ENCODE measurements at regions not wholly inside any gene's neighbourhood (a gene's known extent, or its start where the extent isn't known, plus 50 kb on each side); places are given as distances from the start of the nearest gene placed in this dataset.

- Histone ChIP-seq H3K4me1 (peaks cover 8% of the 10 kb centered on the region), H3K9me3 (no peaks in the 10 kb centered on the region), H3K27me3 (no peaks in the 10 kb centered on the region), H3K27ac (no peak overlapping the region), H3K4me3 (no peak overlapping the region), H3K36me3 (ENCODE audit: low read depth, missing control alignments) (no peaks in the 10 kb centered on the region)
- no peak for TF ChIP-seq CTCF (IDR thresholded peaks at IDR 0.05)
- no peak for TF ChIP-seq POLR2A (IDR thresholded peaks at IDR 0.05)
- WGBS, 2 donors = 61 to 63% methylated on average over 6 of the region's 6 CpGs
- intact Hi-C loops (cut with DNase I; ENCODE audit: low total_unique reads) = no loop called here
- peak; percentile 21 for DNase-seq
Observed at GRCh38 chr2:23008440-23008839, 376.5 kb upstream of the KLHL29 start.

GRCh38 chr2:23008951-23009350 is 376.0 kb upstream of the KLHL29 start:
- no peak for DNase-seq
- Histone ChIP-seq H3K27me3 (no peaks in the 10 kb centered on the region), H3K9me3 (no peaks in the 10 kb centered on the region), H3K4me3 (no peak overlapping the region), H3K36me3 (ENCODE audit: low read depth, missing control alignments) (no peaks in the 10 kb centered on the region), H3K27ac (no peak overlapping the region), H3K4me1 (peaks cover 8% of the 10 kb centered on the region)
- TF ChIP-seq POLR2A (IDR thresholded peaks at IDR 0.05) (no peak), CTCF (IDR thresholded peaks at IDR 0.05) (no peak)
- intact Hi-C loops (cut with DNase I; ENCODE audit: low total_unique reads) = no loop called here
- WGBS, 2 donors = 89 to 92% methylated on average over 5 to 7 of the region's 7 CpGs

- 62 to 65% methylated on average over 4 to 7 of the region's 7 CpGs for WGBS, 2 donors
- no peaks in the 10 kb centered on the region for H3K9me3 ChIP-seq
- intact Hi-C loops (cut with DNase I; ENCODE audit: low total_unique reads) = no loop called here
- H3K27me3 ChIP-seq = no peaks in the 10 kb centered on the region
- no peak for TF ChIP-seq POLR2A (IDR thresholded peaks at IDR 0.05)
- H3K4me1 ChIP-seq = peaks cover 8% of the 10 kb centered on the region
- no peaks in the 10 kb centered on the region for H3K36me3 ChIP-seq (ENCODE audit: low read depth, missing control alignments)
- H3K27ac ChIP-seq = no peak overlapping the region
- H3K4me3 ChIP-seq = no peak overlapping the region
- peak; percentile 77 for DNase-seq
Observed at GRCh38 chr2:23009545-23010149, 375.3 kb upstream of the KLHL29 start.

- intact Hi-C loops (cut with DNase I; ENCODE audit: low total_unique reads) = no loop called here
- WGBS, 2 donors = 44 to 79% methylated on average over 2 of the region's 2 CpGs
- Histone ChIP-seq H3K9me3 (no peaks in the 10 kb centered on the region), H3K27ac (no peak overlapping the region), H3K36me3 (ENCODE audit: low read depth, missing control alignments) (no peaks in the 10 kb centered on the region), H3K4me3 (no peak overlapping the region), H3K4me1 (peaks cover 8% of the 10 kb centered on the region), H3K27me3 (no peaks in the 10 kb centered on the region)
- no peak for DNase-seq
- TF ChIP-seq CTCF (IDR thresholded peaks at IDR 0.05) (no peak), POLR2A (IDR thresholded peaks at IDR 0.05) (no peak)
Observed at GRCh38 chr2:23012499-23012898, 372.5 kb upstream of the KLHL29 start.

- H3K36me3 ChIP-seq (ENCODE audit: low read depth, missing control alignments) = no peaks in the 10 kb centered on the region
- no peak for TF ChIP-seq CTCF (IDR thresholded peaks at IDR 0.05)
- no peak for TF ChIP-seq POLR2A (IDR thresholded peaks at IDR 0.05)
- intact Hi-C loops (cut with DNase I; ENCODE audit: low total_unique reads) = no loop called here
- H3K27ac ChIP-seq = no peak overlapping the region
- H3K9me3 ChIP-seq = no peaks in the 10 kb centered on the region
- no peaks in the 10 kb centered on the region for H3K27me3 ChIP-seq
- no peaks in the 10 kb centered on the region for H3K4me1 ChIP-seq
- H3K4me3 ChIP-seq = no peak overlapping the region
- WGBS, 2 donors = 41 to 43% methylated on average over 7 of the region's 7 CpGs
- no peak for DNase-seq
Observed at GRCh38 chr2:23015651-23016200, 369.3 kb upstream of the KLHL29 start.

Data from testis (tissue), 2 donors.